Lower lobe of right lung (tissue), 2 donors: ENCODE measurements at regions not wholly inside any gene's neighbourhood (a gene's known extent, or its start where the extent isn't known, plus 50 kb on each side); places are given as distances from the start of the nearest gene placed in this dataset.
A peak's percentile ranks its signal among the peaks of the same experiment; 100 is the strongest.

ENCODE experiments used
- ATAC-seq, 2 donors: fragments of 200-7000 bp; cut with Tn5 transposase; one replicate each; pipeline ENCODE4 v1.9.1; 2020 to 2022; ENCODE audit warnings: mild to moderate bottlenecking in 2 of 2, moderate library complexity in 2 of 2
- DNase-seq: peaks from one replicate; pipeline ENCODE4 v3.0.0-alpha.2; 2020
- H3K27ac ChIP-seq: fragments of 200-600 bp; one replicate; pipeline ENCODE4 v1.8.0; 2022
- H3K27me3 ChIP-seq: fragments of 200-600 bp; one replicate; pipeline ENCODE4 v1.8.0; 2022; ENCODE audit warnings: low read depth
- H3K36me3 ChIP-seq: fragments of 200-600 bp; one replicate; pipeline ENCODE4 v1.8.0; 2022; ENCODE audit warnings: mild to moderate bottlenecking
- H3K4me1 ChIP-seq: fragments of 200-600 bp; one replicate; pipeline ENCODE4 v1.8.0; 2022
- H3K4me3 ChIP-seq: fragments of 200-600 bp; one replicate; pipeline ENCODE4 v1.8.0; 2022; ENCODE audit warnings: mild to moderate bottlenecking
- H3K9me3 ChIP-seq: fragments of 200-600 bp; one replicate; pipeline ENCODE4 v1.8.0; 2022
- CTCF ChIP-seq: fragments of 200-600 bp; IDR thresholded peaks from one replicate; pipeline ENCODE4 v1.8.0; 2022; ENCODE audit warnings: antibody characterized with exemption, mild to moderate bottlenecking
- intact Hi-C: fragments of 100-400 bp; cut with DNase I; formaldehyde crosslinking; loops from one replicate; pipeline ENCODE4 v1.11.0; 2022
- donor health status: DM: no; HTN: yes; CAD: no; lungs with severe emphysema.

GRCh38 chr10:43790147-43790546, 141.5 kb upstream of the ZNF32 start:
- TF ChIP-seq CTCF: no peak
- intact Hi-C loops: no loop called here
- Histone ChIP-seq H3K27ac (no peak overlapping the region), H3K4me1 (no peaks in the 10 kb centered on the region), H3K4me3 (no peak overlapping the region), H3K36me3 (no peaks in the 10 kb centered on the region), H3K9me3 (no peaks in the 10 kb centered on the region), H3K27me3 (no peaks in the 10 kb centered on the region)
- no peak for DNase-seq
- ATAC-seq: no peak

- intact Hi-C loops: no loop called here
- no peaks in the 10 kb centered on the region for H3K4me1 ChIP-seq
- TF ChIP-seq CTCF: peak; percentile 11
- no peaks in the 10 kb centered on the region for H3K9me3 ChIP-seq
- DNase-seq (no peak), ATAC-seq (no peak)
- H3K27me3 ChIP-seq: no peaks in the 10 kb centered on the region
- no peak overlapping the region for H3K27ac ChIP-seq
- H3K4me3 ChIP-seq: no peak overlapping the region
- no peaks in the 10 kb centered on the region for H3K36me3 ChIP-seq
Measured at GRCh38 chr10:43785252-43785651, 136.6 kb upstream of the ZNF32 start.

GRCh38 chr10:43782814-43783213, 134.1 kb upstream of the ZNF32 start:
- ATAC-seq: no peak
- DNase-seq: no peak

GRCh38 chr10:43781480-43782361, 133.0 kb upstream of the ZNF32 start:
- intact Hi-C loops: no loop called here

More at GRCh38 chr10:43782814-43783213, 134.1 kb upstream of the ZNF32 start:
- TF ChIP-seq CTCF: no peak
- H3K4me1 ChIP-seq: no peaks in the 10 kb centered on the region
- H3K9me3 ChIP-seq: no peaks in the 10 kb centered on the region
- H3K36me3 ChIP-seq: no peaks in the 10 kb centered on the region
- H3K27me3 ChIP-seq: no peaks in the 10 kb centered on the region
- H3K27ac ChIP-seq: no peak overlapping the region
- H3K4me3 ChIP-seq: no peak overlapping the region
- intact Hi-C loops: no loop called here

GRCh38 chr10:43778571-43778970, 129.9 kb upstream of the ZNF32 start:
- Histone ChIP-seq H3K36me3 (no peaks in the 10 kb centered on the region), H3K27me3 (no peaks in the 10 kb centered on the region), H3K27ac (no peak overlapping the region), H3K9me3 (no peaks in the 10 kb centered on the region), H3K4me1 (no peaks in the 10 kb centered on the region), H3K4me3 (no peak overlapping the region)
- TF ChIP-seq CTCF: no peak
- DNase-seq (no peak), ATAC-seq (no peak)
- intact Hi-C loops: no loop called here

More at GRCh38 chr10:43781480-43782361, 133.0 kb upstream of the ZNF32 start:
- ATAC-seq (peak; percentile 26 to 29), DNase-seq (no peak)
- Histone ChIP-seq H3K4me1 (no peaks in the 10 kb centered on the region), H3K4me3 (no peak overlapping the region), H3K36me3 (no peaks in the 10 kb centered on the region), H3K9me3 (no peaks in the 10 kb centered on the region), H3K27me3 (no peaks in the 10 kb centered on the region), H3K27ac (no peak overlapping the region)
- no peak for TF ChIP-seq CTCF
